ENCODE measurements at regions not wholly inside any gene's neighbourhood (a gene's known extent, or its start where the extent isn't known, plus 50 kb on each side); places are given as distances from the start of the nearest gene placed in this dataset.
A peak's percentile ranks its signal among the peaks of the same experiment; 100 is the strongest.

- Mint-ChIP-seq H3K4me3 (no peak overlapping the region), H3K9me3 (peaks cover 0 to 3% of the 10 kb centered on the region in 2 donors), H3K4me1 (no peaks in the 10 kb centered on the region), H3K36me3 (no peaks in the 10 kb centered on the region), H3K27ac (no peak overlapping the region), H3K27me3 (ENCODE audit: low read depth in 2 of 2) (no peaks in the 10 kb centered on the region)
- no peak overlapping the region for H3K4me3 ChIP-seq (ENCODE audit: low read length)
- ATAC-seq (no peak), DNase-seq (no peak)
- H3K27ac ChIP-seq (ENCODE audit: low read length), result no peak overlapping the region
- no peaks in the 10 kb centered on the region for H3K36me3 ChIP-seq (ENCODE audit: control insufficient read depth, insufficient read depth, low read length)
- intact Hi-C loops (cut with micrococcal nuclease), result no loop called here
- H3K9me3 ChIP-seq (ENCODE audit: control insufficient read depth, insufficient read depth, low read length), result no peaks in the 10 kb centered on the region
- no peaks in the 10 kb centered on the region for H3K4me1 ChIP-seq (ENCODE audit: control insufficient read depth, insufficient read depth, low read length)
- TF ChIP-seq CTCF (IDR thresholded peaks at IDR 0.05), result no peak
- H3K27me3 ChIP-seq (ENCODE audit: control insufficient read depth, insufficient read depth, low read length), result no peaks in the 10 kb centered on the region
Measured at GRCh38 chr2:180367815-180368214, 360.7 kb upstream of the CWC22 start.

- no peaks in the 10 kb centered on the region for H3K27me3 ChIP-seq (ENCODE audit: control insufficient read depth, insufficient read depth, low read length)
- Mint-ChIP-seq H3K4me3 (no peak overlapping the region), H3K9me3 (no peaks in the 10 kb centered on the region), H3K27me3 (ENCODE audit: low read depth in 2 of 2) (no peaks in the 10 kb centered on the region), H3K27ac (no peak overlapping the region), H3K36me3 (no peaks in the 10 kb centered on the region), H3K4me1 (no peaks in the 10 kb centered on the region)
- no peaks in the 10 kb centered on the region for H3K36me3 ChIP-seq (ENCODE audit: control insufficient read depth, insufficient read depth, low read length)
- no peak for DNase-seq
- ATAC-seq, result no peak
- no peaks in the 10 kb centered on the region for H3K4me1 ChIP-seq (ENCODE audit: control insufficient read depth, insufficient read depth, low read length)
- no peak for TF ChIP-seq CTCF (IDR thresholded peaks at IDR 0.05)
- H3K9me3 ChIP-seq (ENCODE audit: control insufficient read depth, insufficient read depth, low read length), result no peaks in the 10 kb centered on the region
- H3K27ac ChIP-seq (ENCODE audit: low read length), result no peak overlapping the region
- intact Hi-C loops (cut with micrococcal nuclease), result no loop called here
- no peak overlapping the region for H3K4me3 ChIP-seq (ENCODE audit: low read length)
Measured at GRCh38 chr2:180366481-180366880, 359.4 kb upstream of the CWC22 start.

- Mint-ChIP-seq H3K27ac (no peak overlapping the region), H3K9me3 (no peaks in the 10 kb centered on the region), H3K36me3 (no peaks in the 10 kb centered on the region), H3K4me3 (no peak overlapping the region), H3K27me3 (ENCODE audit: low read depth in 2 of 2) (no peaks in the 10 kb centered on the region), H3K4me1 (peaks cover 10 to 14% of the 10 kb centered on the region in 2 donors)
- peaks cover 8% of the 10 kb centered on the region for H3K4me1 ChIP-seq (ENCODE audit: control insufficient read depth, insufficient read depth, low read length)
- TF ChIP-seq CTCF (IDR thresholded peaks at IDR 0.05), result no peak
- no peaks in the 10 kb centered on the region for H3K27me3 ChIP-seq (ENCODE audit: control insufficient read depth, insufficient read depth, low read length)
- 100% methylated on average over 2 of the region's 2 CpGs for WGBS (ENCODE audit: insufficient coverage)
- no peaks in the 10 kb centered on the region for H3K9me3 ChIP-seq (ENCODE audit: control insufficient read depth, insufficient read depth, low read length)
- no peaks in the 10 kb centered on the region for H3K36me3 ChIP-seq (ENCODE audit: control insufficient read depth, insufficient read depth, low read length)
- H3K27ac ChIP-seq (ENCODE audit: low read length), result no peak overlapping the region
- H3K4me3 ChIP-seq (ENCODE audit: low read length), result no peak overlapping the region
- intact Hi-C loops (cut with micrococcal nuclease), result no loop called here
- DNase-seq, result no peak
- ATAC-seq, result no peak
Measured at GRCh38 chr2:180364719-180365118, 357.6 kb upstream of the CWC22 start.

GRCh38 chr2:180360283-180360618 is 353.2 kb upstream of the CWC22 start:
- Mint-ChIP-seq H3K4me3 (peak overlapping the region; percentile 31), H3K27ac (peak overlapping the region; percentile 64 to 80), H3K36me3 (no peaks in the 10 kb centered on the region), H3K9me3 (peaks cover 0 to 7% of the 10 kb centered on the region in 2 donors), H3K4me1 (peaks cover 16 to 20% of the 10 kb centered on the region in 2 donors), H3K27me3 (ENCODE audit: low read depth in 2 of 2) (no peaks in the 10 kb centered on the region)
- DNase-seq (no peak), ATAC-seq (peak in 2 of 3 donors; percentile 30 to 41)
- H3K36me3 ChIP-seq (ENCODE audit: control insufficient read depth, insufficient read depth, low read length), result no peaks in the 10 kb centered on the region
- no peak for TF ChIP-seq CTCF (IDR thresholded peaks at IDR 0.05)
- H3K4me1 ChIP-seq (ENCODE audit: control insufficient read depth, insufficient read depth, low read length), result peaks cover 22% of the 10 kb centered on the region
- 55% methylated on average over 1 of the region's 2 CpGs for WGBS (ENCODE audit: insufficient coverage)
- H3K4me3 ChIP-seq (ENCODE audit: low read length), result no peak overlapping the region
- intact Hi-C loops (cut with micrococcal nuclease), result no loop called here
- no peaks in the 10 kb centered on the region for H3K9me3 ChIP-seq (ENCODE audit: control insufficient read depth, insufficient read depth, low read length)
- peak overlapping the region; percentile 19 for H3K27ac ChIP-seq (ENCODE audit: low read length)
- no peaks in the 10 kb centered on the region for H3K27me3 ChIP-seq (ENCODE audit: control insufficient read depth, insufficient read depth, low read length)

Measured in natural killer cell (primary cell).